ENCODE measurements at regions not wholly inside any gene's neighbourhood (a gene's known extent, or its start where the extent isn't known, plus 50 kb on each side); places are given as distances from the start of the nearest gene placed in this dataset.

- H3K36me3 ChIP-seq (ENCODE audit: low read depth, low read length): no peaks in the 10 kb centered on the region
- H3K4me1 ChIP-seq (ENCODE audit: insufficient read depth, low read length): no peaks in the 10 kb centered on the region
- no peak overlapping the region for H3K9ac ChIP-seq (ENCODE audit: low read length)
- no peaks in the 10 kb centered on the region for H3K9me3 ChIP-seq (ENCODE audit: low read length)
- H3K4me3 ChIP-seq (ENCODE audit: low read length): no peak overlapping the region
- ChIA-PET CTCF (no interaction called here), POLR2A (ENCODE audit: unreplicated experiment) (no interaction called here)
- no peaks in the 10 kb centered on the region for H3K9me2 ChIP-seq (replicated peaks; ENCODE audit: low read length)
- H3K79me2 ChIP-seq (ENCODE audit: low read length): no peaks in the 10 kb centered on the region
- BruUV-seq (replicated peaks): no TSS peak
- ATAC-seq: no peak
- H2AFZ ChIP-seq (ENCODE audit: low read length): no peak overlapping the region
- H3K4me2 ChIP-seq (ENCODE audit: low read length): no peak overlapping the region
- no peak for TF ChIP-seq CTCF (conservative IDR thresholded peaks at IDR 0.05; ENCODE audit: low read depth, low read length)
- no peak for TF ChIP-seq EZH2phosphoT487 (IDR thresholded peaks at IDR 0.05; ENCODE audit: borderline replicate concordance, low read length)
- no peaks in the 10 kb centered on the region for H3F3A ChIP-seq (ENCODE audit: low read length, unreplicated experiment)
- intact Hi-C loops (cut with micrococcal nuclease): no loop called here
- DNase-seq: peak; percentile 41
- no peaks in the 10 kb centered on the region for H3K27me3 ChIP-seq (ENCODE audit: low read length)
- H3K27ac ChIP-seq (ENCODE audit: low read length): no peak overlapping the region
- no peaks in the 10 kb centered on the region for H4K20me1 ChIP-seq (ENCODE audit: low read length)
Observed at GRCh38 chr9:85200726-85201404, 531.3 kb downstream of the NTRK2 start.

GRCh38 chr9:85199866-85200495 is 530.5 kb downstream of the NTRK2 start:
- DNase-seq: no peak
- intact Hi-C loops (cut with micrococcal nuclease): no loop called here
- Histone ChIP-seq H3F3A (ENCODE audit: low read length, unreplicated experiment) (no peaks in the 10 kb centered on the region), H3K9me3 (ENCODE audit: low read length) (no peaks in the 10 kb centered on the region), H3K4me1 (ENCODE audit: insufficient read depth, low read length) (no peaks in the 10 kb centered on the region), H3K9ac (ENCODE audit: low read length) (no peak overlapping the region), H3K4me2 (ENCODE audit: low read length) (no peak overlapping the region), H3K9me2 (replicated peaks; ENCODE audit: low read length) (no peaks in the 10 kb centered on the region), H4K20me1 (ENCODE audit: low read length) (no peaks in the 10 kb centered on the region), H3K36me3 (ENCODE audit: low read depth, low read length) (no peaks in the 10 kb centered on the region), H2AFZ (ENCODE audit: low read length) (no peak overlapping the region), H3K27me3 (ENCODE audit: low read length) (no peaks in the 10 kb centered on the region), H3K27ac (ENCODE audit: low read length) (no peak overlapping the region), H3K4me3 (ENCODE audit: low read length) (no peak overlapping the region), H3K79me2 (ENCODE audit: low read length) (no peaks in the 10 kb centered on the region)
- no peak for ATAC-seq
- BruUV-seq (replicated peaks): no TSS peak
- no peak for TF ChIP-seq EZH2phosphoT487 (IDR thresholded peaks at IDR 0.05; ENCODE audit: borderline replicate concordance, low read length)
- no peak for TF ChIP-seq EZH2 (IDR thresholded peaks at IDR 0.05; ENCODE audit: low read length, unreplicated experiment)
- TF ChIP-seq CTCF (conservative IDR thresholded peaks at IDR 0.05; ENCODE audit: low read depth, low read length): no peak
- POLR2A ChIA-PET (ENCODE audit: unreplicated experiment): no interaction called here
- CTCF ChIA-PET: no interaction called here

GRCh38 chr9:85192750-85193149 is 523.2 kb downstream of the NTRK2 start:
- Histone ChIP-seq H3F3A (ENCODE audit: low read length, unreplicated experiment) (no peaks in the 10 kb centered on the region), H3K9me2 (replicated peaks; ENCODE audit: low read length) (no peaks in the 10 kb centered on the region), H3K79me2 (ENCODE audit: low read length) (no peaks in the 10 kb centered on the region), H3K4me2 (ENCODE audit: low read length) (no peak overlapping the region), H3K9ac (ENCODE audit: low read length) (no peak overlapping the region), H3K27ac (ENCODE audit: low read length) (no peak overlapping the region), H3K27me3 (ENCODE audit: low read length) (no peaks in the 10 kb centered on the region), H3K4me1 (ENCODE audit: insufficient read depth, low read length) (no peaks in the 10 kb centered on the region), H2AFZ (ENCODE audit: low read length) (no peak overlapping the region), H3K9me3 (ENCODE audit: low read length) (no peaks in the 10 kb centered on the region), H3K36me3 (ENCODE audit: low read depth, low read length) (no peaks in the 10 kb centered on the region), H4K20me1 (ENCODE audit: low read length) (no peaks in the 10 kb centered on the region), H3K4me3 (ENCODE audit: low read length) (no peak overlapping the region)
- no peak for ATAC-seq
- ChIA-PET CTCF (no interaction called here), POLR2A (ENCODE audit: unreplicated experiment) (no interaction called here)
- intact Hi-C loops (cut with micrococcal nuclease): no loop called here
- TF ChIP-seq EZH2phosphoT487 (IDR thresholded peaks at IDR 0.05; ENCODE audit: borderline replicate concordance, low read length) (no peak), EZH2 (IDR thresholded peaks at IDR 0.05; ENCODE audit: low read length, unreplicated experiment) (no peak), CTCF (conservative IDR thresholded peaks at IDR 0.05; ENCODE audit: low read depth, low read length) (no peak)
- no TSS peak for BruUV-seq (replicated peaks)
- no peak for DNase-seq

Data from PC-3 (cell line).